GM12878 (cell line): ENCODE measurements at regions not wholly inside any gene's neighbourhood (a gene's known extent, or its start where the extent isn't known, plus 50 kb on each side); places are given as distances from the start of the nearest gene placed in this dataset.

ENCODE experiments used
- BRCA1 ChIP-seq: IDR thresholded peaks from 2 replicates; pipeline ENCODE4 v1.6.1; 2011; ENCODE audit warnings: low read depth, low read length, improper control_type of control experiment
- CHD2 ChIP-seq: IDR thresholded peaks from 2 replicates; pipeline ENCODE4 v1.6.1; 2011; ENCODE audit warnings: low read depth, low read length, improper control_type of control experiment, borderline replicate concordance
- MTA3 ChIP-seq: IDR thresholded peaks from 2 replicates; pipeline ENCODE4 v1.6.1; 2012; ENCODE audit warnings: low read length, inconsistent platforms, borderline replicate concordance
- MYC ChIP-seq: IDR thresholded peaks from 2 replicates; pipeline ENCODE4 v1.6.1; 2011; ENCODE audit warnings: mild to moderate bottlenecking, low read length, moderate library complexity, inconsistent platforms; ENCODE audit not compliant: insufficient read depth, insufficient replicate concordance, insufficient read length, severe bottlenecking
- ZNF274 ChIP-seq: IDR thresholded peaks from one replicate; pipeline ENCODE4 v1.8.0; 2011; ENCODE audit not compliant: insufficient read length, insufficient read depth
- TF ChIP-seq, protein P1 (sequence below): IDR thresholded peaks from 2 replicates; pipeline ENCODE4 v1.6.1; 2011; ENCODE audit warnings: borderline replicate concordance, low read depth, mild to moderate bottlenecking, moderate library complexity, low read length; ENCODE audit not compliant: insufficient read depth, poor library complexity, severe bottlenecking
- TF ChIP-seq, protein P2 (sequence below), 3 experiments: IDR thresholded peaks in 2 of 3; conservative IDR thresholded peaks in 1 of 3; 2 replicates each; pipeline ENCODE4 v1.5.1; 2011; ENCODE audit warnings: low read depth in 3 of 3, low read length in 3 of 3, mild to moderate bottlenecking in 3 of 3, control low read depth in 2 of 3, moderate library complexity in 2 of 3, inconsistent platforms in 1 of 3, mixed read lengths in 1 of 3; ENCODE audit not compliant: control insufficient read depth in 2 of 3, insufficient read depth in 1 of 3; ENCODE audit errors: extremely low read depth in 1 of 3
- TF ChIP-seq, protein P3 (sequence below): fragments of 450-650 bp; IDR thresholded peaks from 2 replicates; pipeline ENCODE4 v1.6.1; 2017; ENCODE audit warnings: antibody characterized with exemption, mild to moderate bottlenecking, moderate library complexity

DNA sequence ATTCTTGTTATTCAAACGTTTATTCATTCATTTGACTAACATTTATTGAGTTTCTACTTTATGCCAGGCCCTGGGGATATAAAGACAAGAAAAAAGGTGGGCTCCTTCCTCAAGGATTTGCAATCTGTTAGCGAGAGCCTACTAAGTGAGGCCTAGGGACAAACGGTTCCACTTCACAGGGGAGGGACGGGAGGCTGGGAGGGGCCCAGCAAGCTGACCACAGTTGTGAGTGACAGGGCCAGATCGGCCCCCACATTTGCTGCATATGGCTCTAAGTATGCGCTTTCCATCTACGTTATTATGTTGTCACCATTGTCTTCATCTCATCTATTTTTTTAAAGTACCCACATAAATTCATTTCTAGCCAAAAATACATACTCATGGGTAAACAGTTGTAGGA is 271.1 kb downstream of the BUD13 start:
- TF ChIP-seq, protein P1, sequence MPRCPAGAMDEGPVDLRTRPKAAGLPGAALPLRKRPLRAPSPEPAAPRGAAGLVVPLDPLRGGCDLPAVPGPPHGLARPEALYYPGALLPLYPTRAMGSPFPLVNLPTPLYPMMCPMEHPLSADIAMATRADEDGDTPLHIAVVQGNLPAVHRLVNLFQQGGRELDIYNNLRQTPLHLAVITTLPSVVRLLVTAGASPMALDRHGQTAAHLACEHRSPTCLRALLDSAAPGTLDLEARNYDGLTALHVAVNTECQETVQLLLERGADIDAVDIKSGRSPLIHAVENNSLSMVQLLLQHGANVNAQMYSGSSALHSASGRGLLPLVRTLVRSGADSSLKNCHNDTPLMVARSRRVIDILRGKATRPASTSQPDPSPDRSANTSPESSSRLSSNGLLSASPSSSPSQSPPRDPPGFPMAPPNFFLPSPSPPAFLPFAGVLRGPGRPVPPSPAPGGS = no peak
- TF ChIP-seq MTA3 (no peak), CHD2 (no peak), MYC (no peak), BRCA1 (no peak), ZNF274 (no peak)
- TF ChIP-seq, protein P2, sequence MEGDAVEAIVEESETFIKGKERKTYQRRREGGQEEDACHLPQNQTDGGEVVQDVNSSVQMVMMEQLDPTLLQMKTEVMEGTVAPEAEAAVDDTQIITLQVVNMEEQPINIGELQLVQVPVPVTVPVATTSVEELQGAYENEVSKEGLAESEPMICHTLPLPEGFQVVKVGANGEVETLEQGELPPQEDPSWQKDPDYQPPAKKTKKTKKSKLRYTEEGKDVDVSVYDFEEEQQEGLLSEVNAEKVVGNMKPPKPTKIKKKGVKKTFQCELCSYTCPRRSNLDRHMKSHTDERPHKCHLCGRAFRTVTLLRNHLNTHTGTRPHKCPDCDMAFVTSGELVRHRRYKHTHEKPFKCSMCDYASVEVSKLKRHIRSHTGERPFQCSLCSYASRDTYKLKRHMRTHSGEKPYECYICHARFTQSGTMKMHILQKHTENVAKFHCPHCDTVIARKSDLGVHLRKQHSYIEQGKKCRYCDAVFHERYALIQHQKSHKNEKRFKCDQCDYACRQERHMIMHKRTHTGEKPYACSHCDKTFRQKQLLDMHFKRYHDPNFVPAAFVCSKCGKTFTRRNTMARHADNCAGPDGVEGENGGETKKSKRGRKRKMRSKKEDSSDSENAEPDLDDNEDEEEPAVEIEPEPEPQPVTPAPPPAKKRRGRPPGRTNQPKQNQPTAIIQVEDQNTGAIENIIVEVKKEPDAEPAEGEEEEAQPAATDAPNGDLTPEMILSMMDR (IDR thresholded peaks at IDR 0.05 in 2 of 3, conservative IDR thresholded peaks at IDR 0.05 in 1 of 3; ENCODE audit: control insufficient read depth in 2 of 3, extremely low read depth in 1 of 3, insufficient read depth in 1 of 3, low read depth in 3 of 3, low read length in 3 of 3) = no peak
- TF ChIP-seq, protein P3, sequence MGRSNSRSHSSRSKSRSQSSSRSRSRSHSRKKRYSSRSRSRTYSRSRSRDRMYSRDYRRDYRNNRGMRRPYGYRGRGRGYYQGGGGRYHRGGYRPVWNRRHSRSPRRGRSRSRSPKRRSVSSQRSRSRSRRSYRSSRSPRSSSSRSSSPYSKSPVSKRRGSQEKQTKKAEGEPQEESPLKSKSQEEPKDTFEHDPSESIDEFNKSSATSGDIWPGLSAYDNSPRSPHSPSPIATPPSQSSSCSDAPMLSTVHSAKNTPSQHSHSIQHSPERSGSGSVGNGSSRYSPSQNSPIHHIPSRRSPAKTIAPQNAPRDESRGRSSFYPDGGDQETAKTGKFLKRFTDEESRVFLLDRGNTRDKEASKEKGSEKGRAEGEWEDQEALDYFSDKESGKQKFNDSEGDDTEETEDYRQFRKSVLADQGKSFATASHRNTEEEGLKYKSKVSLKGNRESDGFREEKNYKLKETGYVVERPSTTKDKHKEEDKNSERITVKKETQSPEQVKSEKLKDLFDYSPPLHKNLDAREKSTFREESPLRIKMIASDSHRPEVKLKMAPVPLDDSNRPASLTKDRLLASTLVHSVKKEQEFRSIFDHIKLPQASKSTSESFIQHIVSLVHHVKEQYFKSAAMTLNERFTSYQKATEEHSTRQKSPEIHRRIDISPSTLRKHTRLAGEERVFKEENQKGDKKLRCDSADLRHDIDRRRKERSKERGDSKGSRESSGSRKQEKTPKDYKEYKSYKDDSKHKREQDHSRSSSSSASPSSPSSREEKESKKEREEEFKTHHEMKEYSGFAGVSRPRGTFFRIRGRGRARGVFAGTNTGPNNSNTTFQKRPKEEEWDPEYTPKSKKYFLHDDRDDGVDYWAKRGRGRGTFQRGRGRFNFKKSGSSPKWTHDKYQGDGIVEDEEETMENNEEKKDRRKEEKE = no peak
